GM18507 (cell line): ENCODE measurements at regions not wholly inside any gene's neighbourhood (a gene's known extent, or its start where the extent isn't known, plus 50 kb on each side); places are given as distances from the start of the nearest gene placed in this dataset.
"Not testable (repeated sequence)": the region's sequence is repeated elsewhere in the genome, so short reads cannot be mapped to it uniquely, and the experiment has no call there.

ENCODE experiments used
- DNase-seq: peaks from one replicate; pipeline ENCODE4 v3.0.0; 2011; ENCODE audit warnings: low read depth; ENCODE audit not compliant: insufficient read length; ENCODE audit errors: extremely low spot score
- FAIRE-seq: peaks from 2 replicates; lab custom pipeline; 2011; peaks lifted over from hg19 to GRCh38; lab: Jason Lieb, UNC

GRCh38 chr7:20513897-20514296, 101.6 kb upstream of the ABCB5 start:
- DNase-seq (no peak), FAIRE-seq (no peak)

GRCh38 chr7:20514364-20514763, 101.1 kb upstream of the ABCB5 start:
- FAIRE-seq (no peak), DNase-seq (no peak)

- no peak for FAIRE-seq
- DNase-seq: no peak
These were observed 95.8 kb upstream of the ABCB5 start for GRCh38 chr7:20519645-20520044.

- no peak for FAIRE-seq
- no peak for DNase-seq
These were observed 94.9 kb upstream of the ABCB5 start for GRCh38 chr7:20520530-20520929.

GRCh38 chr7:20521243-20521642, 94.2 kb upstream of the ABCB5 start:
- no peak for DNase-seq
- FAIRE-seq: no peak

GRCh38 chr7:20529260-20529659, 86.2 kb upstream of the ABCB5 start:
- FAIRE-seq (no peak), DNase-seq (no peak)

- DNase-seq (no peak), FAIRE-seq (no peak)
These were observed 82.6 kb upstream of the ABCB5 start for GRCh38 chr7:20532890-20533289.

- DNase-seq (no peak), FAIRE-seq (no peak)
These were observed 80.9 kb upstream of the ABCB5 start for GRCh38 chr7:20534543-20534942.

- FAIRE-seq (no peak), DNase-seq (no peak)
These were observed 79.9 kb upstream of the ABCB5 start for GRCh38 chr7:20535541-20535940.

- no peak for DNase-seq
- FAIRE-seq: no peak
These were observed 76.3 kb upstream of the ABCB5 start for GRCh38 chr7:20539201-20539600.

GRCh38 chr7:20541608-20542349, 73.7 kb upstream of the ABCB5 start:
- FAIRE-seq: no peak
- DNase-seq: no peak

- FAIRE-seq: no peak
- DNase-seq: no peak
These were observed 72.9 kb upstream of the ABCB5 start for GRCh38 chr7:20542594-20542993.

- no peak for FAIRE-seq
These were observed 72.0 kb upstream of the ABCB5 start for GRCh38 chr7:20543500-20543899.

GRCh38 chr7:20545016-20545415, 70.5 kb upstream of the ABCB5 start:
- no peak for FAIRE-seq
- DNase-seq: no peak

More at GRCh38 chr7:20543500-20543899, 72.0 kb upstream of the ABCB5 start:
- DNase-seq: no peak

- not testable (repeated sequence) for FAIRE-seq, DNase-seq
These were observed 68.5 kb upstream of the ABCB5 start for GRCh38 chr7:20546958-20547357.

- DNase-seq (no peak), FAIRE-seq (no peak)
These were observed 61.4 kb upstream of the ABCB5 start for GRCh38 chr7:20554072-20554471.

- DNase-seq (no peak), FAIRE-seq (no peak)
These were observed 59.4 kb upstream of the ABCB5 start for GRCh38 chr7:20556091-20556490.

GRCh38 chr7:20557116-20557515, 58.4 kb upstream of the ABCB5 start:
- FAIRE-seq (no peak), DNase-seq (no peak)

- DNase-seq: no peak
- FAIRE-seq: no peak
These were observed 56.3 kb upstream of the ABCB5 start for GRCh38 chr7:20558963-20559716.

GRCh38 chr7:20559883-20560282, 55.6 kb upstream of the ABCB5 start:
- FAIRE-seq (no peak), DNase-seq (no peak)
